Prostate gland (tissue), 2 donors: ENCODE measurements at regions not wholly inside any gene's neighbourhood (a gene's known extent, or its start where the extent isn't known, plus 50 kb on each side); places are given as distances from the start of the nearest gene placed in this dataset.

ENCODE experiments used
- DNase-seq: peaks from one replicate; pipeline ENCODE4 v3.0.0-alpha.2; 2019; ENCODE audit warnings: low spot score
- H3K27ac ChIP-seq, 2 donors: fragments of 200-600 bp; sonication (generic); 2 replicates each; pipeline ENCODE4 v1.5.1; 2017 to 2019
- H3K27me3 ChIP-seq: fragments of 200-600 bp; sonication (generic); replicated peaks from 2 replicates; pipeline ENCODE4 v1.5.1; 2019; ENCODE audit not compliant: insufficient read depth
- H3K36me3 ChIP-seq, 2 donors: fragments of 200-600 bp; sonication (generic); 1 replicate in 1 of 2; 2 replicates in 1 of 2; pipeline versions ENCODE4 v1.5.1 to v1.8.1; 2017 to 2019
- H3K4me1 ChIP-seq: fragments of 200-600 bp; sonication (generic); replicated peaks from 2 replicates; pipeline ENCODE4 v1.5.1; 2019
- H3K4me3 ChIP-seq, 2 donors: fragments of 200-600 bp; sonication (generic); 2 replicates each; pipeline ENCODE4 v1.5.1; 2017 to 2019
- H3K9me3 ChIP-seq: fragments of 200-600 bp; sonication (generic); 2 replicates; pipeline ENCODE4 v1.5.1; 2017
- POLR2A ChIP-seq: fragments of 450-650 bp; IDR thresholded peaks from one replicate; pipeline ENCODE4 v1.6.1; 2016; ENCODE audit warnings: antibody characterized with exemption, mild to moderate bottlenecking
- POLR2AphosphoS5 ChIP-seq: sonication (generic); formaldehyde crosslinking; IDR thresholded peaks from one replicate; pipeline ENCODE4 v1.6.1; 2017; ENCODE audit warnings: antibody characterized with exemption
- WGBS: methylation state at CpG from one replicate; pipeline ENCODE4 v1.1.5; 2018; 5-methylcytosine and 5-hydroxymethylcytosine counted together
- intact Hi-C: fragments of 100-400 bp; cut with DNase I; formaldehyde crosslinking; loops from one replicate; pipeline ENCODE4 v1.14.2; 2022
- TF ChIP-seq, protein P1 (sequence below), 4 experiments: fragments of 200-600 bp in 2 of 4; fragments of 450-650 bp in 2 of 4; sonication (generic) in 2 of 4; IDR thresholded peaks; 1 replicate in 3 of 4; 2 replicates in 1 of 4; pipeline ENCODE4 v1.5.1; 2016 to 2019; ENCODE audit warnings: antibody characterized with exemption in 4 of 4, mild to moderate bottlenecking in 2 of 4, moderate library complexity in 2 of 4

GRCh38 chr14:30305346-30305745 lies 253.6 kb upstream of the G2E3 start:
- Histone ChIP-seq H3K4me3 (no peak overlapping the region), H3K36me3 (no peaks in the 10 kb centered on the region), H3K4me1 (no peaks in the 10 kb centered on the region), H3K27me3 (no peaks in the 10 kb centered on the region), H3K9me3 (no peaks in the 10 kb centered on the region), H3K27ac (no peak overlapping the region)
- intact Hi-C loops = no loop called here
- WGBS = 59% methylated on average over 1 of the region's 1 CpG
- no peak for DNase-seq
- TF ChIP-seq, protein P1, sequence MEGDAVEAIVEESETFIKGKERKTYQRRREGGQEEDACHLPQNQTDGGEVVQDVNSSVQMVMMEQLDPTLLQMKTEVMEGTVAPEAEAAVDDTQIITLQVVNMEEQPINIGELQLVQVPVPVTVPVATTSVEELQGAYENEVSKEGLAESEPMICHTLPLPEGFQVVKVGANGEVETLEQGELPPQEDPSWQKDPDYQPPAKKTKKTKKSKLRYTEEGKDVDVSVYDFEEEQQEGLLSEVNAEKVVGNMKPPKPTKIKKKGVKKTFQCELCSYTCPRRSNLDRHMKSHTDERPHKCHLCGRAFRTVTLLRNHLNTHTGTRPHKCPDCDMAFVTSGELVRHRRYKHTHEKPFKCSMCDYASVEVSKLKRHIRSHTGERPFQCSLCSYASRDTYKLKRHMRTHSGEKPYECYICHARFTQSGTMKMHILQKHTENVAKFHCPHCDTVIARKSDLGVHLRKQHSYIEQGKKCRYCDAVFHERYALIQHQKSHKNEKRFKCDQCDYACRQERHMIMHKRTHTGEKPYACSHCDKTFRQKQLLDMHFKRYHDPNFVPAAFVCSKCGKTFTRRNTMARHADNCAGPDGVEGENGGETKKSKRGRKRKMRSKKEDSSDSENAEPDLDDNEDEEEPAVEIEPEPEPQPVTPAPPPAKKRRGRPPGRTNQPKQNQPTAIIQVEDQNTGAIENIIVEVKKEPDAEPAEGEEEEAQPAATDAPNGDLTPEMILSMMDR (IDR thresholded peaks at IDR 0.05) = no peak
- no peak for TF ChIP-seq POLR2AphosphoS5
- TF ChIP-seq POLR2A = no peak

GRCh38 chr14:30309405-30309804 lies 249.6 kb upstream of the G2E3 start:
- WGBS = 92% methylated on average over 2 of the region's 2 CpGs
- Histone ChIP-seq H3K4me1 (no peaks in the 10 kb centered on the region), H3K36me3 (no peaks in the 10 kb centered on the region), H3K4me3 (no peak overlapping the region), H3K27me3 (no peaks in the 10 kb centered on the region), H3K27ac (no peak overlapping the region), H3K9me3 (no peaks in the 10 kb centered on the region)
- intact Hi-C loops = no loop called here
- no peak for DNase-seq
- TF ChIP-seq POLR2AphosphoS5 (no peak), POLR2A (no peak)
- TF ChIP-seq, protein P1 (IDR thresholded peaks at IDR 0.05) = no peak

- Histone ChIP-seq H3K27me3 (no peaks in the 10 kb centered on the region), H3K27ac (no peak overlapping the region), H3K4me1 (no peaks in the 10 kb centered on the region), H3K36me3 (no peaks in the 10 kb centered on the region), H3K9me3 (no peaks in the 10 kb centered on the region), H3K4me3 (no peak overlapping the region)
- 88% methylated on average over 1 of the region's 1 CpG for WGBS
- TF ChIP-seq, protein P1 (IDR thresholded peaks at IDR 0.05) = no peak
- TF ChIP-seq POLR2AphosphoS5 (no peak), POLR2A (no peak)
- intact Hi-C loops = no loop called here
- no peak for DNase-seq
Measured at GRCh38 chr14:30312214-30312613, 246.7 kb upstream of the G2E3 start.

GRCh38 chr14:30317729-30318128 lies 241.2 kb upstream of the G2E3 start:
- Histone ChIP-seq H3K4me3 (no peak overlapping the region), H3K36me3 (no peaks in the 10 kb centered on the region), H3K27ac (no peak overlapping the region), H3K4me1 (no peaks in the 10 kb centered on the region), H3K9me3 (no peaks in the 10 kb centered on the region), H3K27me3 (no peaks in the 10 kb centered on the region)
- TF ChIP-seq POLR2AphosphoS5 (no peak), POLR2A (no peak)
- TF ChIP-seq, protein P1 (IDR thresholded peaks at IDR 0.05) = no peak
- intact Hi-C loops = no loop called here
- WGBS = 37% methylated on average over 4 of the region's 4 CpGs
- no peak for DNase-seq

DNA sequence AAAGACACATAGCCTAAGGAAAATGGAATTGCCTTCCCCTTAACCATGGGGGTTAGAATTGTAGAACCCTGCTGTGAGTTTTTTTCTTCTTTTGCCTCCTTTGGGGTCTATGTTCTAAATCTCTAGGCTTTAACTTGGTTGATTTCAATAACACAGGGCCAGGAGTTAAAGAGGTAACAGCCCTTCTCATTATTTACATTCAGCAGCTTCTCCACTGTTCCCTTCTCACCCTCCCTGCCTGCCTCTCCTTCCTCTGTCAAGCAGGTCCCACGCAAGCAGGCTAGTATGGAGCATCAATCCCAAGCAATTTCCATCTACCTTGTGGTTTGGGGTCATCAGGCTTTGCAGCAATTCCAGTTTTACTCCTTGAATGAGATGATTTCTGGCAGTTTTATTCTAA lies 236.1 kb upstream of the G2E3 start:
- H3K27me3 ChIP-seq = no peaks in the 10 kb centered on the region
- DNase-seq = no peak
- no peak overlapping the region for H3K4me3 ChIP-seq
- intact Hi-C loops = no loop called here
- H3K9me3 ChIP-seq = no peaks in the 10 kb centered on the region
- H3K27ac ChIP-seq = no peak overlapping the region
- TF ChIP-seq POLR2AphosphoS5 = no peak
- TF ChIP-seq, protein P1 (IDR thresholded peaks at IDR 0.05) = no peak
- no peak for TF ChIP-seq POLR2A
- WGBS = 67% methylated on average over 1 of the region's 1 CpG
- H3K4me1 ChIP-seq = no peaks in the 10 kb centered on the region
- no peaks in the 10 kb centered on the region for H3K36me3 ChIP-seq
